ENCODE measurements at regions not wholly inside any gene's neighbourhood (a gene's known extent, or its start where the extent isn't known, plus 50 kb on each side); places are given as distances from the start of the nearest gene placed in this dataset.
"Not testable (repeated sequence)": the region's sequence is repeated elsewhere in the genome, so short reads cannot be mapped to it uniquely, and the experiment has no call there.

DNA sequence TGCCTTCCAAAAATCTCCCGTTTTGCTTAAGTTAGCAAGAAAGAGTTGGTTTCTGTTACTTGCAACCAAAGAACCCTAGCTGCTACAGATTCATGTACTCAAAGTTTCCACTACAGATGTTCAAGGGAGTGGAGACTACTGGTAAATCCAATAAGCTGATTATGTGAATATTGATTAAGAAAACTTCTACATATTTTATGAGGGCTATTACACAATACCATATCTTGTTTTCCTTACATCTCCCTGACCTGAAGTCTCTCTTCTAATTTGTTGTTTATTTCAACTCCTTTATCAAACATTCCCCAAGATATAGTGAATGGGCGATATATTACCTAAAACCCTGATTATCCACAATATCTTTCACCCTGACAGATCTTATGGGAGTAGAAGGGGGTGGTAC lies 164.4 kb upstream of the PLXNC1 start:
- ATAC-seq (replicated peaks in 6 of 8) = no peak
- H3K27ac ChIP-seq = no peak overlapping the region
- WGBS, 10 experiments = 75 to 100% (median 88%) methylated on average over 1 to 2 of the region's 2 CpGs; no CpG with 5 or more reads in 3 of the 10 experiments
- H3K4me3 ChIP-seq = no peak overlapping the region
- in situ Hi-C loops (cut with MboI; ENCODE audit: low pct_unique_long_range_greater_than_20kb in 2 of 9, low sequenced_read_pairs in 9 of 9, unreplicated experiment in 9 of 9) = loop anchor here in 2 of 9 experiments (25.0 kb wide), 1 partner anchor 103 kb away; no protein-coding TSS in a partner anchor
- peaks cover 0 to 11% of the 10 kb centered on the region in 2 donors for H3K4me1 ChIP-seq (replicated peaks in 1 of 2)

DNA sequence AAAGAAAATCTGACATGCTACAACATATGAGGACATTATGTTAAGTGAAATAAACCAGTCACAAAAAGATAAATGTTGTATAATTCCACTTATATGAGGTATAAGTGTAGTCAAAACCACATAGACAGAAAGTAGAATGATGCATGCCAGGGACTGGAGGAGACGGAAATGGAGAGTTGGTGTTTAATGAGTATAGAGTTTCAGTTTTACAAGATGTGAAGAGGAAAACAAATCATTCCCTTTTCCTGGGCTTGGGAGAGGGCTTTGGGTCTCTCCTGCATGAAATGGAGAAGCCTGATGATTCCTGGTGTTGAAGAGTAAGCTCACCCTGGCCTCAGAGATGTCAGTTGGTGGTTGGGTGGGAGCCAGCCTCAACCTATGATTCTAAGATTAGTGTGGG lies 158.4 kb upstream of the PLXNC1 start:
- Histone ChIP-seq H3K4me1 (replicated peaks in 1 of 2) (peaks cover 3 to 9% of the 10 kb centered on the region in 2 donors), H3K27ac (no peak overlapping the region), H3K4me3 (no peak overlapping the region)
- 80 to 100% (median 100%) methylated on average over 1 of the region's 1 CpG; no CpG with 5 or more reads in 3 of the 10 experiments for WGBS, 10 experiments
- ATAC-seq (replicated peaks in 6 of 8) = no peak
- in situ Hi-C loops (cut with MboI; ENCODE audit: low pct_unique_long_range_greater_than_20kb in 2 of 9, low sequenced_read_pairs in 9 of 9, unreplicated experiment in 9 of 9) = loop anchor here in 2 of 9 experiments (25.0 kb wide), 1 partner anchor 97 kb away; no protein-coding TSS in a partner anchor

DNA sequence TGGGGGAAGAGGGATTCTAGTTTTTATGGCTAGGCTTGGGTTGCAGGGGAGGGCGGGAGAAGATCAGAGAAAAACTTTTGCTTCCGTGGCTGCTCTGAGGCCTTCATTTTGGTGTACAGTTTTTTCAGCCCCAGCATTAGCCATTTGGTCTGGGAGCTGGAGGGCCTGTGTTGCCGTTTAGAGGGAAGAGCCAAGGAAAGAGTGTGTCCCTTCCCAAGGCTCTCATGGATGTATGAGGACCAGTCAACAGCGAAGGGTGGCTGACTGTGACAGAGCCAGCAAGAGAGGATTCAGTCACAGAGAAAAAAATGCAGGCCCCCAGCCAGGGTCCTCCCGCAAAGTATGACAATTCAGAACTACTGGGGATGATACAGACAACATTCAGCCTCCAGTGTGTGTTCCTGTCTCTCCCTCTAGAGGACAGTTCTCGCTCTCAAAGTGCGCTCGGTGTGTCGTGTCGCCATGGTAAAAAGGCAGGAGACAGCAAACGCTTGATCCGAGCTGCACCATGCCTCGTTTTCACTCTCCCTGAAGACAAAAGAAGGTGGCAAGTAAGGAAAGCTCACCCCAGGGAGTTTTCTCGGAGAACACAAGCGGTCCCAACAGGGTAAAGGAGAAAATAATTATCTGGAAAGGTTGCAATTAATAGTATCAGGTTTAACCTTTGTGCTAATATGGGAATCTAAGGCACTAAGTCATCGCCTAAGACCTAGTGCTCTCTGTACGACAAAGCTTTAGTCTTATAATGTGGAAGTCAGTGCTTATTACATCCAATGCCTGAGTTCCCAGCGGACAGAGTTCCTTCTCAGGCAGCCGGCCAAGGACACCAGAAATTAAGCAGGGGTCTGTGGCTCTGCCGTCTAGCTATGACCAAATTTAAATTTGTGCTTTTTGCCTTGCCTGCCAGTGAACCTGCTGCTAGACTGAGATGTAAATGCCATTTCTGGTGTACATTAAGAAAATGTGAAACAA lies 157.3 kb upstream of the PLXNC1 start:
- peak; percentile 84 to 100 (median 100) for ATAC-seq (replicated peaks in 6 of 8)
- WGBS, 10 experiments = 15 to 56% (median 39%) methylated on average over 3 to 13 of the region's 20 CpGs; no CpG with 5 or more reads in 1 of the 10 experiments
- H3K27ac ChIP-seq = no peak overlapping the region
- no peak overlapping the region for H3K4me3 ChIP-seq
- H3K4me1 ChIP-seq (replicated peaks in 1 of 2) = peaks cover 3 to 9% of the 10 kb centered on the region in 2 donors
- in situ Hi-C loops (cut with MboI; ENCODE audit: low pct_unique_long_range_greater_than_20kb in 2 of 9, low sequenced_read_pairs in 9 of 9, unreplicated experiment in 9 of 9) = loop anchor here in 2 of 9 experiments (25.0 kb wide), 1 partner anchor 96 kb away; no protein-coding TSS in a partner anchor

DNA sequence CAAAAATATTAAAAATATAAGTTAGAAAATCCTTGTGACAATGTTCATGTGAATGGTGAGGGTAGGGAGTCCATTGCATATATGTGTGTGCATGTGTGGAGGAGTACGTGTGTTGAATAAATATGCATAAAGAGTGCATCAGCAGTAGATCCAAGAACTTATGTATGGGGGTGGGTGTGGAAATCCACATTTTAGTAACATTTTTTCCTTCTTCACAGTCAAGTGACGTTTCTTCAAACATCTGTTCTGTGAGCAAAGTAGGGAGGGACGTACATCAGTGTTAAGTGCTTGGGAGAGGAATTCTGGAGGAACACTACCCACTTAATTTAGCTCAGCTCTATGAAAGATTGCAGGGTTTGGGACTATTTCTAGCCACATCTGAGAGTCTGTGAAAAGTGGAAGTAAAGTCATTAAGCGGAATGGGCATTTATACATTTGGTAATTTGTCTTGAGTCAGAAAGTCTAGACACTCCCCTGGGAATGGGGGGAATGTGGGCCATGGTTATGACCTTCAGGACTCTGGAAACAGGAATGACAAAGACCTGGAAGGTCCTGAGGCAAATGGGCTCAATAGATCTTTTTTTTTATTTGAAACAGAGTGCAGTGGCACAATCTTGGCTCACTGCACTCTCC lies 156.4 kb upstream of the PLXNC1 start:
- Histone ChIP-seq H3K4me1 (replicated peaks in 1 of 2) (peaks cover 3 to 9% of the 10 kb centered on the region in 2 donors), H3K27ac (no peak overlapping the region), H3K4me3 (no peak overlapping the region)
- peak in 3 of 8 experiments; percentile 69 to 81 (median 80) for ATAC-seq (replicated peaks in 6 of 8)
- in situ Hi-C loops (cut with MboI; ENCODE audit: low pct_unique_long_range_greater_than_20kb in 2 of 9, low sequenced_read_pairs in 9 of 9, unreplicated experiment in 9 of 9) = loop anchor here in 2 of 9 experiments (25.0 kb wide), 1 partner anchor 95 kb away; no protein-coding TSS in a partner anchor
- 0 to 83% (median 45%) methylated on average over 1 to 3 of the region's 4 CpGs; no CpG with 5 or more reads in 2 of the 10 experiments for WGBS, 10 experiments

DNA sequence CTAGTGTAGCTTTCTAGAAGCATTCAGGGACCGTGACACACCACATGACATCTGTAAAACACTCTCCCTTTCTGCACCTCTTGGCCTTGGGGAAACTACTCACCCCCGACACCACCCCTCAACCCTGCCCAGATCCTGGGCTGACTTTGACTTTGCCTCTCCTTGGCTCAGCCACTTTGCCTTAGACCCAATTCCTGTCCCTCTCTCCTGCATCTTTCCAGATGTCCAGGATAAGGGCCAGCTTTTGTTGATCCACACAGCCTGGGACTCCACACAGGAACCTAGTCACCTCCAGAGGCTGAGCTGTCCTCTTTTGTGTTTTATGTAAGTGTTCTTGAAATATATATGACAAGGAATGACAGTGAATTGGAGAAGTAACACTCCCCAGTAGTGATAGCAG lies 153.7 kb upstream of the PLXNC1 start:
- WGBS, 10 experiments = 0 to 100% (median 57%) methylated on average over 1 of the region's 2 CpGs; no CpG with 5 or more reads in 7 of the 10 experiments
- ATAC-seq (replicated peaks in 6 of 8) = no peak
- Histone ChIP-seq H3K4me1 (replicated peaks in 1 of 2) (peaks cover 3 to 9% of the 10 kb centered on the region in 2 donors), H3K4me3 (no peak overlapping the region), H3K27ac (no peak overlapping the region)
- in situ Hi-C loops (cut with MboI; ENCODE audit: low pct_unique_long_range_greater_than_20kb in 2 of 9, low sequenced_read_pairs in 9 of 9, unreplicated experiment in 9 of 9) = loop anchor here in 2 of 9 experiments (25.0 kb wide), 1 partner anchor 93 kb away; no protein-coding TSS in a partner anchor

DNA sequence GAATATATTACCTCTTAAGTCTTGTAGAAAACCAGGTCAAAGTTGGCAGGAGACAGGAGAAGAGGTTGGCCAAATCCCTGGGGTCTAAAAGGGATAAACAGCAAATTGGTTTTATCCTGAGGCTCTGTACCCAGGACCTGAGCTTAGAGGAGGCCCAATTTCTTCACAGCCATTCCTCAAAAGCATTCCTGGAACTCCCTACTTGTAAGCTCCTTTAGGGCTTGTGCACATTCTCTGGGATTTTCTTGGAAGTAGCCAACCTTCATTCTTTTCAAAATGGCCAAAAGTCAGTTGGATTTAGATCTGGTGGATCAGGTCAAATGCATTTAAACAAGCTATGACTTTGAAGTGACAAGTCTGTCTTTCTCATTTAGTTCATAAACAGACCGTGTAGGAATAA lies 152.1 kb upstream of the PLXNC1 start:
- peaks cover 1 to 4% of the 10 kb centered on the region in 2 donors for H3K4me1 ChIP-seq (replicated peaks in 1 of 2)
- no peak for ATAC-seq (replicated peaks in 6 of 8)
- H3K4me3 ChIP-seq = no peak overlapping the region
- H3K27ac ChIP-seq = no peak overlapping the region
- in situ Hi-C loops (cut with MboI; ENCODE audit: low pct_unique_long_range_greater_than_20kb in 2 of 9, low sequenced_read_pairs in 9 of 9, unreplicated experiment in 9 of 9) = loop anchor here in 2 of 9 experiments (25.0 kb wide), 1 partner anchor 91 kb away; no protein-coding TSS in a partner anchor
- 13 to 100% (median 67%) methylated on average over 1 of the region's 1 CpG; no CpG with 5 or more reads in 3 of the 10 experiments for WGBS, 10 experiments

DNA sequence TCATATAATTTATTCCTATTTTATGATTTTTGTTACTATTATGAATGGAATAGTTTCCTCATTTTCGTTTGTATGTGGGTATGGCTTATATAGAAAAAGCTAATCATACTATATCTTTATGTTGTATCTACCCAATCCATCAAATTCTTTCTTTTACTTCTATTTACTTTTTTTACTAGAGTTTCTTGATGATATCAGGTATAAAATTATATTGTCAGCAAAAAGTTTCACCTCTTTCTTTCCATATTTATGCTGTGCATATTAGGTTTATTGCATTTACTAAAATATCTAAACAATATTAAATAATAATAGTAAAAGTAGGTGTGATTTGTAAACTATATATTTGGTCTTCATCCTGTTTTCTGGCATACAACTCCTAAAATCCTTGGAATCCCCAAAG lies 146.7 kb upstream of the PLXNC1 start:
- no peak for ATAC-seq (replicated peaks in 6 of 8)
- no peak overlapping the region for H3K4me3 ChIP-seq
- H3K27ac ChIP-seq = no peak overlapping the region
- H3K4me1 ChIP-seq (replicated peaks in 1 of 2) = no peaks in the 10 kb centered on the region
- in situ Hi-C loops (cut with MboI; ENCODE audit: low pct_unique_long_range_greater_than_20kb in 2 of 9, low sequenced_read_pairs in 9 of 9, unreplicated experiment in 9 of 9) = no loop called here
- 0 to 60% (median 14%) methylated on average over 1 of the region's 1 CpG; no CpG with 5 or more reads in 1 of the 10 experiments for WGBS, 10 experiments

DNA sequence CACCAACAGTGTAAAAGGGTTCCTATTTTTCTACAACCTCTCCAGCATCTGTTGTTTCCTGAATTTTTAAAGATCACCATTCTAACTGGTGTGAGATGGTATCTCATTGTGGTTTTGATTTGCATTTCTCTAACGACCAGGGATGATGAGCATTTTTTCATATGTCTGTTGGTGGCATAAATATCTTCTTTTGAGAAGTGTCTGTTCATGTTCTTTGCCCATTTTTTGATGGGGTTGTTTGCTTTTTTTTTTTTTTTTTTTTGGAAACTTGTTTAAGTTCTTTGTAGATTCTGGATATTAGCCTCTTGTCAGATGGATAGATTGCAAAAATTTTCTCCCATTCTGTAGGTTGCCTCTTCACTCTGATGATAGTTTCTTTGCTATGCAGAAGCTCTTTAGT lies 145.5 kb upstream of the PLXNC1 start:
- ATAC-seq (replicated peaks in 6 of 8); in situ Hi-C loops (cut with MboI; ENCODE audit: low pct_unique_long_range_greater_than_20kb in 2 of 9, low sequenced_read_pairs in 9 of 9, unreplicated experiment in 9 of 9); H3K4me3 ChIP-seq; H3K27ac ChIP-seq; H3K4me1 ChIP-seq (replicated peaks in 1 of 2): not testable (repeated sequence)
- 0 to 86% (median 38%) methylated on average over 1 of the region's 1 CpG; no CpG with 5 or more reads in 6 of the 10 experiments for WGBS, 10 experiments

DNA sequence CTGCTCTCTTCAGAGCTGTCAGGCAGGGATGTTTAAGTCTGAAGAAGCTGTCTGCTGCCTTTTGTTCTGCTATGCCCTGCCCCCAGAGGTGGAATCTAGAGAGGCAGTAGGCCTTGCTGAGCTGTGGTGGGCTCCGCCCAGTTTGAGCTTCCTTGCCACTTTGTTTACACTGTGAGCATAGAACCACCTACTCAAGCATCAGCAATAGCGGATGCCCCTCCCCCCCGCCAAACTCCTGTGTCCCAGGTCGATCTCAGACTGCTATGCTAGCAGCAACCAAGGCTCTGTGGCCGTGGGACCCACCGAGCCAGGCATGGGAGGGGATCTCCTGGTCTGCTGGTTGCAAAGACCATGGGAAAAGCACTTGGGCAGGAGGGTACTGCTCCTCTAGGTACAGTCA lies 140.5 kb upstream of the PLXNC1 start:
- WGBS, 10 experiments = 74 to 100% (median 100%) methylated on average over 1 to 4 of the region's 6 CpGs; no CpG with 5 or more reads in 7 of the 10 experiments
- ATAC-seq (replicated peaks in 6 of 8); in situ Hi-C loops (cut with MboI; ENCODE audit: low pct_unique_long_range_greater_than_20kb in 2 of 9, low sequenced_read_pairs in 9 of 9, unreplicated experiment in 9 of 9); H3K4me3 ChIP-seq; H3K4me1 ChIP-seq (replicated peaks in 1 of 2); H3K27ac ChIP-seq: not testable (repeated sequence)

DNA sequence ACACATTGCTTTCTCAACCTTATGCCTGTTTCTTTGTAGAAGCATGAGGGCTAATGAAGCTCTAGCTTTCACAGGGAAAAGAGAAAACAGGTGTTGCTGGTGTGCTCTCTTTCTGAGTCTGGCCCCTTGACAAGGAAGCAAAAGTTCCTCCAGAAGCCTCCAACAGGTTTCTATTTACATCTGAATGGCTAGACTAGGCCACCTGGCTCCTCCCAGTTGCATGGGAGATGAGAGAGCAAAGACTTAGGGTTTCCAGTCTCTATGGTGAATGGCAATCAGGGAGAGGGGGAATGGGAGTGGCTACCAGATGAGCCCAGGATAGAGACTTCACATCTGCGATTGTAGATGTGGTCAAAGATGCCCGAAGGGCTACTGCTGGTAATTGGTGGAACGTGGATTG lies 138.1 kb upstream of the PLXNC1 start:
- no peaks in the 10 kb centered on the region for H3K4me1 ChIP-seq (replicated peaks in 1 of 2)
- WGBS, 10 experiments = 10 to 67% (median 29%) methylated on average over 1 to 3 of the region's 3 CpGs; no CpG with 5 or more reads in 4 of the 10 experiments
- no peak overlapping the region for H3K27ac ChIP-seq
- no peak overlapping the region for H3K4me3 ChIP-seq
- no peak for ATAC-seq (replicated peaks in 6 of 8)
- in situ Hi-C loops (cut with MboI; ENCODE audit: low pct_unique_long_range_greater_than_20kb in 2 of 9, low sequenced_read_pairs in 9 of 9, unreplicated experiment in 9 of 9) = no loop called here

DNA sequence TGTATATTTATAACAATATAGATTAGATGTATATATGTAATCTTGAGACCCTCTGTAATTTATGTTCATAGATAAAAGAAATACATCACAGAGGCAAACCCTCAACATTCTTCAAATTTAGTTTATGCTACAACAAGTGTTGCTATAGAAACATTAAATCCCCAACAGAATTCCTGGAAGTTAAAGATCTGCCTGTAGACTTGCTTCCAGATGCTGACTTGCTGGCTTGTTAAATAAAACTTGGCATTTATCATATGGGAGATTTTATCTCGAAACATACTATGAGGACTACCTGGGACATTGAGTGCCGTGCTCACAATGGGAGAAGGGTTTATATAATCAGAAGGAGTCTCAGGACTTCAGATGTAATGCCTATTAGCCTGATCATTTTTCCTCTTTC lies 136.3 kb upstream of the PLXNC1 start:
- Histone ChIP-seq H3K27ac (no peak overlapping the region), H3K4me3 (no peak overlapping the region), H3K4me1 (replicated peaks in 1 of 2) (no peaks in the 10 kb centered on the region)
- in situ Hi-C loops (cut with MboI; ENCODE audit: low pct_unique_long_range_greater_than_20kb in 2 of 9, low sequenced_read_pairs in 9 of 9, unreplicated experiment in 9 of 9) = no loop called here
- ATAC-seq (replicated peaks in 6 of 8) = no peak
- WGBS, 10 experiments = 20 to 100% (median 81%) methylated on average over 1 to 2 of the region's 2 CpGs; no CpG with 5 or more reads in 1 of the 10 experiments

DNA sequence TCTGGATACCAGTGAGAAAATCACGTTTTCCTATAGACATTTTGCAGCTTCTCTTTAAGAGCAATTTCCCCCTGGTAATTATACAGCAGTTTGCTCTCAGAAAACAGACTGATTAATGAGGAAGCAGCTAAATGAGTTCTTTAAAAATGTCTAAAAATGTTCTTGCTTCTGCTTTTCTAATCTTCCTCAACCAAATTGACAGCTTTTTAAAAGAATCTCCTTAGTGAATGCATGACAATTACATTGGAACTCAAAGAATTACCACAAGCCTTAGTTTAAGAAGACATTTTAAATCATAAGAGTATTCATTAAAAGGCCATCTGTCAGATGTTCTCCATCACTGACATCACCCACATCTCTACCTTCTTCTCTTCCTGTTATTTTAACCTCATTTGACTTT lies 135.8 kb upstream of the PLXNC1 start:
- H3K4me3 ChIP-seq = no peak overlapping the region
- ATAC-seq (replicated peaks in 6 of 8) = no peak
- in situ Hi-C loops (cut with MboI; ENCODE audit: low pct_unique_long_range_greater_than_20kb in 2 of 9, low sequenced_read_pairs in 9 of 9, unreplicated experiment in 9 of 9) = no loop called here
- WGBS, 10 experiments = 0 to 57% (median 21%) methylated on average over 1 of the region's 1 CpG; no CpG with 5 or more reads in 4 of the 10 experiments
- H3K27ac ChIP-seq = no peak overlapping the region
- H3K4me1 ChIP-seq (replicated peaks in 1 of 2) = no peaks in the 10 kb centered on the region

DNA sequence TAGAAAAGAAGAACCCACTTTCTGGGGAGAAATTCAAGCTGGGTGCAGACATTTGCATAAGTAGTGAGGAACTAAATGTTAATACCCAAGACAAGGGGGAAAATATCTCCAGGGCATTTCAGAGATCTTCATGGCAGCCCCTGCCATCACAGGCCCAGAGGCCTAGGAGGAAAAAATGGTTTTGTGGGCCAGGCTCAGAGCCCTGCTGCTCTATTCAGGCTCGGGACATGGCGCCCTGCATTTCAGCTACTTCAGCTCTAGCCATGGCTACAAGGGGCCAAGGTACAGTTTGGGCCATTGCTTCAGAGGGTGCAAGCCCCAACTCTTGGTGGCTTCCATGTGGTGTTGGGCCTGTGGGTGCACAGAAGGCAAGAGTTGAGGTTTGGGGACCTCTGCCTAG lies 131.1 kb upstream of the PLXNC1 start:
- ATAC-seq (replicated peaks in 6 of 8) = not testable (repeated sequence)

More for the DNA sequence above, 131.1 kb upstream of the PLXNC1 start:
- H3K27ac ChIP-seq; H3K4me1 ChIP-seq (replicated peaks in 1 of 2); in situ Hi-C loops (cut with MboI; ENCODE audit: low pct_unique_long_range_greater_than_20kb in 2 of 9, low sequenced_read_pairs in 9 of 9, unreplicated experiment in 9 of 9); H3K4me3 ChIP-seq: not testable (repeated sequence)
- 83 to 100% methylated on average over 2 of the region's 2 CpGs; no CpG with 5 or more reads in 8 of the 10 experiments for WGBS, 10 experiments

Measured in motor neuron (in vitro differentiated cells).